Epithelial cell of proximal tubule (primary cell): ENCODE measurements at regions not wholly inside any gene's neighbourhood (a gene's known extent, or its start where the extent isn't known, plus 50 kb on each side); places are given as distances from the start of the nearest gene placed in this dataset.
"Not testable (repeated sequence)": the region's sequence is repeated elsewhere in the genome, so short reads cannot be mapped to it uniquely, and the experiment has no call there.

Experiments
- DNase-seq: peaks from one replicate; pipeline ENCODE4 v3.0.0-alpha.2; 2011; ENCODE audit warnings: low read depth
- H3K4me3 ChIP-seq: 2 replicates; pipeline ENCODE4 v1.5.1; 2011; ENCODE audit warnings: low read depth, mild to moderate bottlenecking, low read length
- TF ChIP-seq, protein P1 (sequence below): conservative IDR thresholded peaks from 2 replicates; pipeline ENCODE4 v1.5.1; 2012; ENCODE audit warnings: low read depth, mild to moderate bottlenecking, low read length

DNA sequence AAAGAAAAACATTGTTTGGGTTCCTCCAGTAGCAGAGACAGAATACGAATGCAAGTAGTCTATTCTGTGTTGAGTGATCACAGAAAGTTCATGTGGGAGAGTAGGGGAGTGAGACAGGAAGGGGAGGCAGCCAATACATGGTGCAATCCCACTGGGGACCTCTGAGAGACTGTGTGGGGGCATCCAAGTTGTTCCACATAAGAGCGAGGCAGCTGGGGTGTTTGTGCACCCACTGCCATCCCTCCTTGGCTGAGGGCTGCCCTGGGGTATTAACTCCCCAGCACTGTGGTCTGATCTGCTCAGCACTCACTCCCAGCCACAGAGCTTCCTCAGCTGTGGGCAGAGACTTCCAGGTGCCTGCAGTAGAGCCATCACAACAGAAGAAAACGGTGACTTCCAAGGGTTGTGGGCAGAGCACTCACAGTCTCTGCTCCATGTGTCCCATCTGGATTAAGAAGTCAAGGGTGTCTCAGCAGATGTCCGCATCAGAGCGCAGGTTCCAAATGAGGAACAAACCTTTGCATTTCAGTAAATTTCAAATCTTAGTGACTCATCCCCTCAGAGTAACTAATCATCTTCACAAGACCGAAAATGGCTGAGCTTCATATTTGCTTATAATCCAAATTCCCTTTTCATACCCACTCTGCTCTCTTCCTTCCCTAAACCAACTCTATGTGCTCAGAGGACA is 101.9 kb upstream of the NAA20 start:
- no peak for DNase-seq
- H3K4me3 ChIP-seq = no peak overlapping the region
- TF ChIP-seq, protein P1, sequence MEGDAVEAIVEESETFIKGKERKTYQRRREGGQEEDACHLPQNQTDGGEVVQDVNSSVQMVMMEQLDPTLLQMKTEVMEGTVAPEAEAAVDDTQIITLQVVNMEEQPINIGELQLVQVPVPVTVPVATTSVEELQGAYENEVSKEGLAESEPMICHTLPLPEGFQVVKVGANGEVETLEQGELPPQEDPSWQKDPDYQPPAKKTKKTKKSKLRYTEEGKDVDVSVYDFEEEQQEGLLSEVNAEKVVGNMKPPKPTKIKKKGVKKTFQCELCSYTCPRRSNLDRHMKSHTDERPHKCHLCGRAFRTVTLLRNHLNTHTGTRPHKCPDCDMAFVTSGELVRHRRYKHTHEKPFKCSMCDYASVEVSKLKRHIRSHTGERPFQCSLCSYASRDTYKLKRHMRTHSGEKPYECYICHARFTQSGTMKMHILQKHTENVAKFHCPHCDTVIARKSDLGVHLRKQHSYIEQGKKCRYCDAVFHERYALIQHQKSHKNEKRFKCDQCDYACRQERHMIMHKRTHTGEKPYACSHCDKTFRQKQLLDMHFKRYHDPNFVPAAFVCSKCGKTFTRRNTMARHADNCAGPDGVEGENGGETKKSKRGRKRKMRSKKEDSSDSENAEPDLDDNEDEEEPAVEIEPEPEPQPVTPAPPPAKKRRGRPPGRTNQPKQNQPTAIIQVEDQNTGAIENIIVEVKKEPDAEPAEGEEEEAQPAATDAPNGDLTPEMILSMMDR = no peak

DNA sequence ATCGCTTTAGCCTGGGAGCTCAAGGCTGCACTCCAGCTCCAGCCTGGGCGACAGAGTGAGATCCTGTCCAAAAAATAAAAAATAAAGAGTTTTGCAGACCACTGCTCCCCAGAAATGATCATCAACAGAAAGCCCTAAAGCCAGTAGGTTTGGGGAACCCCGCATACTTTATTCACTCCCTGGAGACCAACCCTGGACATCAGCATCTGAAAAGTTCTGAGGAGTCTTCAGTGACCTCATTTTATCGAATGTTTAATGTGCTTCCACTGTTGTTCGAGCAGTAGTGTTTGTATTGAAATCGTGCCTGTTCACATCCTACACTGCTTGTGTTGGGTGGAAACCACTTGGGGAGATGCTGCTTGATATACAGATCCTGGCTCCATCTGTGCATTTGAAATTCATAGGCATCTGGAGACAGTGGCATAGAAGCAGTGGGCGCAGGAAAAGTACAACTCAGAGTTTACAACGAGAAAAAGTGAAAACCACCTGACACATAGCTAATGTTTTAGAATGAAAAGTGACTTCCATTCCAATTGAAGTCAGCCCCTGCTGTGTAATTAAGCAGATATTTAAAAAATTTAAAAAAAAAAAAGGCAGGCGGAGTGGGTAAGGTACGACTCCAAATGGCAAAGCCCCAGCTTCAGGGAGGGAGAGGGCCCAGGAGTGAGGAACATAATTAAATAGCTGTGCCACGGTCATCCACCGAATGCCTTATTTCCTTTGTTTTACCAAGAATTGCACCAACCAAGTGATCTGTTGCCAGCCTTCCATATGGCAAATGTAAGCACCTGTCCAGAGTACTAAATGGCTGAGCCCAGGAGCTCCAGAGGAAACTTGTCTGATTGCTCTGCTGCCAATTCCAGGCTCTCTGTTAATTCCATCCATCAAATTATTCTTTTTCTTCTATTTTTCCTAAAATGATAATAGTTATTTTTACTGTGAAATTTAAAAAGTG is 100.4 kb upstream of the NAA20 start:
- DNase-seq = no peak
- no peak overlapping the region for H3K4me3 ChIP-seq
- TF ChIP-seq, protein P1 = no peak

DNA sequence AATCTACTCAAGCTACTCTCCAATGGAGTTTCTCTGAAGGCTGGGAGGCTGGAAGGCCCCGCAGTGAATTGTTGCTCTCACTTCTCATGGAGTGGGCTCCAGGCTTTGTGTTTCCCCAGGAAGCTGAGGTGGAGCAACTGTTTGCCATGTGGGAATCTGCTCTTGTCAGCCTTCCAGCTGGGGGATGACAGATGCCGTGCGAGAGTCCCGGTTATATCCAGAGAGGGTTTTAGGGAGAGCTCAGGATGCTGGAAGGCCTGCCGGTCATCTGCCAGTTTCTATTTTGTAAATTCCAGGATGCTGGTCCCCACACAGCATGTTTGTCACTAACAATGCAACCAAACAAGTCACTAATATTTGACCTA is 98.2 kb upstream of the NAA20 start:
- H3K4me3 ChIP-seq = no peak overlapping the region
- DNase-seq = no peak
- TF ChIP-seq, protein P1 = no peak

DNA sequence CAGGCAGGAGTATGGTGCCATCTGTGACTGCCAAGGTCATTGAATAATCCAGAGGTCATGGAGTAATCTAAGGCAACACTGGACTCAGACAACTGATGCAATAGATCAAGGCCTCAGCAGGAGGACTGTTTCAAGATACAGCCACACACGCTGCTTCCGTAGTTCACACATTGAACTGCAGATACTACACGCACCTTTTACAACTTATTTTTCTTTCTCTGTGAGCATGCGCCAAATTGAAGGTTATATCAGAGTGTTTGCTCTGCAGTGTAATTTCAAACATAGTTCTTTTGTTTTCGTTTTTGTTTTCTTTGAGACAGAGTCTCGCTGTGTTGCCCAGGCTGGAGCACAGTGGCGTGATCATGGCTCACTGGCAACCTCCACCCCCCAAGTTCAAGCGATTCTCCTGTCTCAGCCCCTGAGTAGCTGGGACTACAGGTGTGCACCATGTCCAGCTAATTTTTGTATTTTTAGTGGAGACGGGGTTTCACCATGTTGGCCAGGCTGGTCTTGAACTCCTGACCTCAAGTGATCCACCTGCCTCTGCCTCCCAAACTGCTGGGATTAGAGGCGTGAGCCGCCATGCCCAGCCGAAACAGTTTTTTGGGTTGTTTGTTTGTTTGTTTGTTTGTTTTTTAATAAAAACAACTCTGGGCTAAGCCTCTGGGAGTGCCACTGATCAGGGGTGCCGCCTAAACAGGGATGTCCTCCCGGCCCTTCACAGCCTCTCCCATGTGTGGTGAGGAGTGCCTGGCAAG is 96.6 kb upstream of the NAA20 start:
- TF ChIP-seq, protein P1 = no peak
- DNase-seq = no peak
- H3K4me3 ChIP-seq = no peak overlapping the region

DNA sequence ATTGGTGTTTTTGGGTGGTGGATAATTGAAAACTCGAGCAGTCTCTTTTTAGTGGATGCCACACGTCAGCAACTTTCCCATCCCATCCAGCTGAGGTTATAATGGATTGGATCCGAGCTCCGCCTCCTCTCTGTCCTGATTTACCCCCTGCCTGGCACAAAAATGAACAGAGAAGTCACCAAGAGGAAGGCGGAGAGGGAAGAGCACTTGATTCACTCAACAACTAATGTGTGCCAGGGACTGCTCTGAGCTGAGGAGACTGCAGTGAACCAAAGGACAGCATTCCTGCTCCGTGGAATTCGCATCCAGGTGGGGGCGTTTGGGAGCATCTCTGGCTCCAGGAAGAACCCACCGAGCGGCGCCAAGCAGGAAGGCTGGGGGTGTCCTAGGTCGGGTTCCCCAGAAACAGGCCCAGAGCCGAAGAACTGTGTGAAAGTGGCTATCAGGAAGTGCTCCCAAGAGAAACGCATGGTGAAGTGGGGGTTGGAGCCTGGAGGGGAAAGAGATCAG is 95.8 kb upstream of the NAA20 start:
- TF ChIP-seq, protein P1 = no peak
- H3K4me3 ChIP-seq = no peak overlapping the region
- DNase-seq = no peak

DNA sequence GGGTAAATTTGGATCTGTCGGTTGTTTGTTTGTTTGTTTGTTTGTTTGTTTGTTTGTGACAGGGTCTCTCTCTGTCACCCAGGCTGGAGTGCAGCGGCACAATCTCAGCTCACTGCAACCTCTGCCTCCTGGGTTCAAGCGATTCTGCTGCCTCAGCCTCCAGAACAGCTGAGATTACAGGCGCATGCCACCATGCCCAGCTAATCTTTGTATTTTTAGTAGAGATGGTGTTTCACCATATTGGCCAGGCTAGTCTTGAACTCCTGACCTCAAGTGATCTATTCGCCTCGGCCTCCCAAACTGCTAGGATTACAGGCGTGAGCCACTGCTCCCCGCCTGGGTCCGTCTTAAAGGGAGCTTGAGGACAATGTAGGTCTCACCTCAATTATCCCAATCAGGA is 95.3 kb upstream of the NAA20 start:
- DNase-seq, H3K4me3 ChIP-seq: not testable (repeated sequence)

DNA sequence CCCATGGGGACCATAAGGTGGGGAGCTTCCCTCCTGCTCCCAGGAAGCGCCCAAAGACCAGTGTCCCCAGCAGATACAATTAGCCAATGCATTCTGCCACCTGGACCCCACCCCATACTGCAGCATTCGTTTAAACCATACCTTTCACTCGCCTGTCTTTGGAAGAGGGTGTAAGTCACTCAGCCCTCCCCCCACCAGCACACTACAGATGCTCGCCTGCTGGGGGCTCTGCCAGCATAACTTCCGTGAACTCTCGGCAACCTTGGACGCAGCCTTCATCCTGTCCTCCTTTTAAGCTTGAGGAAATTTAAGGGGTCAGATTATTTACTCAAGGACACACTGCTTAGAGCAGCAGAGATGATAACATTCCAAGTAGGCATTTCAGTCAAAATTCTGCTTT is 94.4 kb upstream of the NAA20 start:
- H3K4me3 ChIP-seq = no peak overlapping the region
- TF ChIP-seq, protein P1 = no peak
- DNase-seq = no peak
